Keratinocyte (primary cell): ENCODE measurements at regions not wholly inside any gene's neighbourhood (a gene's known extent, or its start where the extent isn't known, plus 50 kb on each side); places are given as distances from the start of the nearest gene placed in this dataset.

Experiments used
- CTCF ChIP-seq, 3 experiments: IDR thresholded peaks in 1 of 3; conservative IDR thresholded peaks in 1 of 3; optimal IDR thresholded peaks in 1 of 3; 2 replicates in 2 of 3; 3 replicates in 1 of 3; pipeline versions ENCODE3 to v1.5.1; 2011; ENCODE audit warnings: low read length in 3 of 3, mild to moderate bottlenecking in 3 of 3, moderate library complexity in 2 of 3, control low read depth in 1 of 3, inconsistent platforms in 1 of 3; ENCODE audit not compliant: insufficient read depth in 2 of 3; ENCODE audit errors: extremely low read depth in 1 of 3
- EZH2 ChIP-seq: IDR thresholded peaks from one replicate; pipeline ENCODE4 v1.6.1; 2012; ENCODE audit warnings: inconsistent platforms, mild to moderate bottlenecking, low read length, moderate library complexity

- no peak for TF ChIP-seq CTCF (optimal IDR thresholded peaks at IDR 0.05 in 1 of 3, IDR thresholded peaks at IDR 0.05 in 1 of 3, conservative IDR thresholded peaks at IDR 0.05 in 1 of 3; ENCODE audit: extremely low read depth in 1 of 3, insufficient read depth in 2 of 3, low read length in 3 of 3)
- no peak for TF ChIP-seq EZH2
Measured at GRCh38 chr2:199558156-199558555, 100.4 kb upstream of the SATB2 start.
